NCI-H1105 treated with DMSO at 0.1 percent for 48 hours (cell line): ENCODE measurements at regions not wholly inside any gene's neighbourhood (a gene's known extent, or its start where the extent isn't known, plus 50 kb on each side); places are given as distances from the start of the nearest gene placed in this dataset.
A peak's percentile ranks its signal among the peaks of the same experiment; 100 is the strongest.

ENCODE experiments used
- DNase-seq: peaks from one replicate; lab custom pipeline; 2025; lab: John Stamatoyannopoulos, UW

DNA sequence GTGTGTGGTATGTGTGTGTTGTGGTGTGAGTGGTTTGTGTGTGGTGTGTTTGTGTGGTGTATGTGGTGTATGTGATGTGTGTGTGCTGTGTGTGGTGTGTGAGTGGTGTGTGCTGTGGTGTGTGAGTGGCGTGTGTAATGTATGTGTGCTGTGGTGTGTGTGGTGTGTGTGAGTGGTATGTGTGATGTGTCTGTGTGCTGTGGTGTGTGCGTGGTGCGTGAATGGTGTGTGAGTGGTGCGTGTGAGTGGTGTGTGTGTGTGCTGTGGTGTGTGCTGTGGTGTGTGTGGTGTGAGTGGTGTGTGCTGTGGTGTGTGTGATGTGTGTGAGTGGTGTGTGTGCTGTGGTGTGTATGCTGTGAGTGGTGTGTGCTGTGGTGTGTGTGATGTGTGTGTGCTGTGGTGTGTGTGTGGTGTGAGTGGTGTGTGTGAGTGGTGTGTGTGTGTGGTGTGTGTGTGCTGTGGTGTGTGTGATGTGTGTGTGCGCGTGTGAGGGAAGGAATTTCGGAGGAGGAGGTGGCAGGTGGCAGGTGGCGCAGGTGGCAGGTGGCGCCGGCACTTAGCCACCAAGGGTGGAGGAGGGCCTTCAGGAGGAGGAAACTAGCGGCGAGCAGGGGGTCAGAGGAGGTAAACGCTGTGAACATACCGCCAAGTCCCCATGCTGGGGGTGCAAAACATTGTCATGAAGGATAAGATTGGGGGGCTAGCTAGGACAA is 191.8 kb downstream of the MELK start:
- DNase-seq, result peak; percentile 59

DNA sequence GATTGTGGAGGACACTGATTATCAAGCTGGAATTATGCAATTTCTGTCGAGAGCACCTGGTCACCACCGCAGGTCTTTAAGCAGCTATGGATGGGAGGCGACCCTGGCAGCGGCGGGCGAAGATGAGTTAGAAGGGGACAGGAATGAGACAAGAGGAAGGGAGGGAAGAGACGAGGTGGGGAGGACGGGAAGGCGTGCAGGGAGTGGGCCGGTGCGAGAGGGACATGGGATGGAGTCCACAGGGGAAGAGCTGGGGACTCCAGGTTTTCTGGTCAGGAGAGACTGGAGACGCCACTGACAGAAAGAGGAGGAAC is 192.3 kb downstream of the MELK start:
- no peak for DNase-seq

DNA sequence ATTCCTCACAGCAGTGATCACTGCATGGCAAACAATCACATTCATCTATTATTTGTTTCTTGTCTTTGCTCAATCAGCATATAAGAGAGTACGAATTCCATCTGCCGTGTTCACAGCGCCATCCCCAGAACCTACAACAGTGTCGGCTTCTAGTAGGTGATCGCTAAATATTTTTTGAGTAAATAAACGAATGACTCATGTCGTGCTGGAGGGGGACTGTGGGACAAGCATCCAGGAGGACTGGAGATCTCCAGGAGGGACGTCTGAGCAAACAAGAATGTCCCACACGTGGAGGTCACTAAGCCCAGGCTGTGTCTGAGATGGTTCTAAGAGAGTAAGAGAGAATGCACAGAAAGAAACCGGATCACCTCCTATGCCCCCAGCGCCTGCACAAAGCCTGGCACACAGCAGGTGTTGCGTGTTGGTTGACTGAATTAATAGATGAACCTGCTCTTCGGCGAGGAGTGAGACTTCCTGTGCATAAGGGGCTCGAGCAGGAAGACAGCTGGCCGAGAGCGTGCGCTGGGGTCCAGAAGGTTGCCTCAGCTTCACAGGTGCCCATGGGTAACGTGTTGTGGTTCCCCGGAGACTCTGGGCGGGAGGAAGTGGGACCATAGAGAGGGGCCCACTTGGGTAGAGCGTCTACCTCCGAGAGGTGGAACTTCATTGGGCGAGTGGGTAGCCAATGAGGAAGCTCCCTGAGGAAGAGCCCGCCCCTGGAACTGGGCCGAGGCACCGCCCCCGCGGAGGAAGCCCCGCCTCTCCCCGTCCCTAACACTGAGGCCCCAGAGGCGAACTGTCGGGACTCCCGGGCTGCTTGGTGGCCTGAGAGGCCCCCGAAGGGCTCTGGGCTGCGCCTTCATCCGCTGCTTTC is 193.0 kb downstream of the MELK start:
- DNase-seq, result no peak

DNA sequence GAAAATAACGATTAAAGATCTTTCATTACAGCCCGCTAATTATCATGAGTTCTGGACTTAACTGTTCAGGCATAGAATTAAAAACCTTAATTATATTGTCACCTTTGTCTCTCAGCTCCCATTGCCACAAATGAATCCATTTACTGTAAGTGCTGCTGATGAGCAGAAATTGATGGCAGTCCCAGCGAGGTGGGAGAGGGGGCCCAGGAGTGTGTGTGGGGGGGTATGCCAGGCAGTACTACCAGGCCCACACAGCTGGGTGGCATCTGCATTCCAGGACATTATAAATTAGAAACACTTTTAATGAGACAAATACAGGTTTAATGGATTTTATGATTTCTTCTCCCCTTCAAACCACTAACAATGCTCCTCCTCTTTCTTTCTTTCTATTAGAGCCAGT is 196.0 kb downstream of the MELK start:
- DNase-seq, result no peak

DNA sequence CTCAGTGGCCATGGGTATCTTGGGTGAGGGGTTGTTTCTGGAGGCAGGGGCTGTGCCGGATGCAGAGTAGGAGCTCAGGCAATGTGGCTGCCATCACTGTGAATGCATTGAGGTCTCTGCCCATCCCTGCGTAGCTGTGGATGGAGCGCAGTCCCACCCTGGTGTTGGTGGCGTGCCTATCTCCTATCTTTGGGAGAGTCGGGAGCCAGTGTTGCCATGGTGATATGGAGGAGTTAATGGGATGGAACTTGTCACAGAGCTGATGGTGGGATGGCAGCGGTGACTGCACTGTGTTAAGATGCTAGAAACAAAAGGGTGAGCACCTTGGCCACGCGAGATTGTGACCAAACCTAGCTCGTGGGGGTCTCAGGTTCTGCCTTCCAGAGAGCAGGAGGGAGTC is 197.3 kb downstream of the MELK start:
- DNase-seq, result no peak

DNA sequence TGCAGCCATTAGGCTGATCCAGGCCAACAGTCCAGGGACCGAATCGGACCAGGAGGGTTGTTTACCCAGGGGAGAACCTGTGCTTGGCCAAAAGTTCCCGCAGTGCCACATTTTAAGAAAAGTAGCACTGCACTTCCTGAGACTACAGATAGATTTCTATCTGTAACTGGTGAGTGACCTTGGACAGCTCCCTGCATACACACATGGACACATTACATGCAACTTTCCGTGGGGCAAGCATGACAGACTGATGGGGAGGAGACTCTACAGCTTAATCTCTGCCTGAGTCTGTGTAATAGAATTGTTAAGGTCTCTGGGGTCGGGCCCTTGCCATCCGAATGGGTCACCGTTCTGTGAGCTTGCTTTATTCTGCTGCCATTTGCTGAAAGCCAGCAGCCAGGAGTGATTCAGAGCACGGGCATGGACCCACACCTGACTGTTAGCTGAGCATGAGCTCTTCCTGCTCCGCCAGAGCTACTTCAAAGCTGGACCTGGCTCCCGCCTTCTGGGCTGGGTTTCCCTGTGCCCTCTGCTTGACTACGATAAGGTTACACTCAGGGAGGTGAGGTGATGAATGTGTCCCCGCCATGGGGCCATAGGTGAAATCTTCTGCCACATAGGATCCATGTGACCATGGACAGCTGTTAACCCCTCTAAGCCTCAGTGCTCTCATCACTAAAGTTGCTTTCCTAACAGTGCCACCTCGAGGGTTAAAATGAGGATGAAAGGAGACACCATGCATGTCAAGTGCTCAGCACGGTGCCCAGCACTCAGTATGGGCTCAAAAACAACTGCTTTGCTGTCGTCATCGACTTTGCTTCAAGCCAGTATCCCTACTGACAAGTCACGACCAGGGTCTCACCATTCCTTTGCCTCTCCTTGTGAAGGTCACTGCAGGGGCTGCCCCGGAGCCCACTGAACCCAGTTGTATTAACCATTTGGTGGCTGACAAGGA is 200.0 kb downstream of the MELK start:
- no peak for DNase-seq

DNA sequence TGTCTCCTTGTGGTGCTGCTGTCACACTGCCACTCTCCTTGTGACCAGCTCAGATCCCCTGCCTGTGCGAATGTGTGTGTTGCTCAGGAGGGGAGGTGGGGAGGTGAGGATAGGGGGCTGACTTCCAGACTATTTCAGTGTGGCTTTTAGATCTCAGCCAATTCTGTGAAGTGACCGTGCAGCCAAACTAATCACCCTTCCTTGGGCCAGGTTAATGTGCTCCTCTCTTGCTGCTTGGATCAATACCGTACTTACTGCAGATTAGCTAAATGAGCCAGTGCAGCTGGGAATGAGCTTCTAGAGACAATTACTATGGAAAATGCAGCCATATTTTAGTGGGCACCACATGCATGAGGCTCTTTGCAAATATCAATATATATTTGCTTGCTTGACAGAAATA is 206.0 kb downstream of the MELK start:
- DNase-seq, result no peak

DNA sequence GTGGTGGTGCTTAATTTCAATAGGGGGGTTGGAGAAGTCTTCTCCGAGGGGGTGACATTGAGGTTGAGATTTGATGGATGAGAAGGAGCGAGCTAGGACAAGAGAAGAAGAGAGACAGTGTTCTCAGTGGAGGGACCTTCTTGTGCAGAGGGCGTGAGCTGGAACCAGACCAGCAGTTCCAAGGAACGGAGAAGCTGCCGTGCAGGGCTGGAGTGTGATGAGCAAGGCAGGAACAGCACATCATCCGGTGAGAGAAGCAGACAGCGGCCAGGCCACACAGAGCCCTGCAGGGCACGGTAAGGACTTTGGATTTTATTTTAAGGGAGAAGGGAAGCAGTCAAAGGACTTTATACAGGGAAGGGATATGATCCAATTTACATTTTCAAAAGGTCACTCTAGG is 206.9 kb downstream of the MELK start:
- DNase-seq, result no peak

DNA sequence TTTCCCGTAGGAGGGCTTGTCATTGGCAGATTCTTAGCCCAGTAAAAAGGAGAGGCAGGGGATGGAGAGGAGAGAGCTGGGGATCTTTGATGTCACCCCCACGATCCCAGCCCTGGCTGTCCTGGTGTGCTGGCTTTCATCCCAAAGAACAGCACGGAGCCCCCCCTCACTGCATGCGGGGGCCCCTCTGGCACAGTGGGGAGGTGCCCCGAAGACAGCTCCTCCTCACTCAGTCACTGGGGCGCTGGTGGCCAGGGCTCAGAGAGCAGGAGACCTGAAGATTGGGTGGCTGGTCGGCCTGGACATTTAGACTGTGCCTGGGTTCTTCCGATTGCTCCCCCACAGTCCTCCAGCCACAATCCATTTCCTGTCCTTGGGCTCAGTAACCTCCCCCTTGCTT is 207.5 kb downstream of the MELK start:
- no peak for DNase-seq

DNA sequence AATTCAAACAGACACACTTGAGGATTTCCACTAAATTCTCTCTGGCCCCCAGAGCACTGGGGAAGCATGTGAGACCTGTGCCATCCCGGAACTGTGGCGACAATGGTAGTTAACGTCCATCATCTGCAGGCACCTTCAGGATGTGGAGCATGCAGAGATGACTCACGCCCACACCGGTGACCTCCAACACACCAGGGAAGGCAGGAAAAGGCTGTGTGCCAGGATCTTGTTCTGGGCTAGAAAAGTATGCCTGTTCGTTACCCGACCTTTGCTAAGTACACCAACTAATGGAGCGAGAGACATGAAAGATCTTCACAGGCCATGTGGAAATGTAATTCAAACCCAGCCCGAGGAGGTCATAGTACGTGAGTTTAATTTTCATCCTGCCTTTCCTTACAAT is 208.8 kb downstream of the MELK start:
- DNase-seq, result no peak
